Activated B cell treated with CpG ODN at 0.5 μM for 24 hours (primary cell): ENCODE measurements at regions not wholly inside any gene's neighbourhood (a gene's known extent, or its start where the extent isn't known, plus 50 kb on each side); places are given as distances from the start of the nearest gene placed in this dataset.

ENCODE experiments used
- ATAC-seq: fragments of 200-7000 bp; cut with Tn5 transposase; one replicate; pipeline ENCODE4 v1.10.0; 2021; ENCODE audit warnings: low read depth, mild to moderate bottlenecking, moderate library complexity
- CTCF ChIA-PET: fragments of 350-600 bp; sonication (Branson Sonifier 250); formaldehyde crosslinking; loops from one replicate; lab custom pipeline; 2021; ENCODE audit warnings: antibody characterized with exemption; lab: Charles Lee
- POLR2A ChIA-PET: fragments of 350-600 bp; sonication (Branson Sonifier 250); formaldehyde crosslinking; loops from one replicate; lab custom pipeline; 2021; ENCODE audit warnings: antibody characterized with exemption; lab: Charles Lee
- DNase-seq: peaks from one replicate; pipeline ENCODE4 v3.0.0; 2022
- H3K27ac Mint-ChIP-seq: one replicate; pipeline ENCODE4 v1.8.0; 2020; ENCODE audit warnings: mixed read lengths
- H3K27me3 Mint-ChIP-seq: one replicate; pipeline ENCODE4 v1.8.0; 2021; ENCODE audit warnings: mixed read lengths
- H3K36me3 Mint-ChIP-seq: one replicate; pipeline ENCODE4 v1.8.0; 2021; ENCODE audit warnings: low read depth, mixed read lengths
- H3K4me1 Mint-ChIP-seq: one replicate; pipeline ENCODE4 v1.8.0; 2021; ENCODE audit warnings: mixed read lengths
- H3K4me3 Mint-ChIP-seq: one replicate; pipeline ENCODE4 v1.8.0; 2020; ENCODE audit warnings: mild to moderate bottlenecking, mixed read lengths
- H3K9me3 Mint-ChIP-seq: one replicate; pipeline ENCODE4 v1.8.0; 2020; ENCODE audit warnings: mixed read lengths
- CTCF ChIP-seq: fragments of 200-600 bp; IDR thresholded peaks from one replicate; pipeline ENCODE4 v1.8.0; 2022; ENCODE audit warnings: antibody characterized with exemption, mild to moderate bottlenecking
- intact Hi-C: fragments of 100-400 bp; cut with micrococcal nuclease; formaldehyde crosslinking; loops from one replicate; pipeline ENCODE4 v1.15.1; 2024

- ChIA-PET POLR2A (no interaction called here), CTCF (no interaction called here)
- intact Hi-C loops, result no loop called here
- no peaks in the 10 kb centered on the region for H3K36me3 Mint-ChIP-seq
- DNase-seq, result no peak
- no peak for ATAC-seq
- H3K9me3 Mint-ChIP-seq, result peaks cover 7% of the 10 kb centered on the region
- H3K4me1 Mint-ChIP-seq, result no peaks in the 10 kb centered on the region
- H3K27me3 Mint-ChIP-seq, result no peaks in the 10 kb centered on the region
- no peak overlapping the region for H3K4me3 Mint-ChIP-seq
- no peak overlapping the region for H3K27ac Mint-ChIP-seq
- TF ChIP-seq CTCF, result no peak
Observed at GRCh38 chr2:156671706-156672361, 235.7 kb downstream of the GPD2 start.

- intact Hi-C loops, result no loop called here
- ATAC-seq (no peak), DNase-seq (no peak)
- no peak overlapping the region for H3K4me3 Mint-ChIP-seq
- TF ChIP-seq CTCF, result no peak
- H3K4me1 Mint-ChIP-seq, result no peaks in the 10 kb centered on the region
- no peak overlapping the region for H3K27ac Mint-ChIP-seq
- POLR2A ChIA-PET, result no interaction called here
- H3K9me3 Mint-ChIP-seq, result peaks cover 4% of the 10 kb centered on the region
- CTCF ChIA-PET, result no interaction called here
- H3K27me3 Mint-ChIP-seq, result no peaks in the 10 kb centered on the region
- H3K36me3 Mint-ChIP-seq, result no peaks in the 10 kb centered on the region
Observed at GRCh38 chr2:156672556-156673332, 236.6 kb downstream of the GPD2 start.

GRCh38 chr2:156673333-156673615, 237.1 kb downstream of the GPD2 start:
- no peak overlapping the region for H3K4me3 Mint-ChIP-seq
- no peak for TF ChIP-seq CTCF
- no peaks in the 10 kb centered on the region for H3K27me3 Mint-ChIP-seq
- H3K9me3 Mint-ChIP-seq, result peaks cover 4% of the 10 kb centered on the region
- DNase-seq, result no peak
- no peaks in the 10 kb centered on the region for H3K4me1 Mint-ChIP-seq
- no peak for ATAC-seq
- H3K27ac Mint-ChIP-seq, result no peak overlapping the region
- ChIA-PET POLR2A (no interaction called here), CTCF (no interaction called here)
- H3K36me3 Mint-ChIP-seq, result no peaks in the 10 kb centered on the region
- intact Hi-C loops, result no loop called here

GRCh38 chr2:156673981-156674380, 237.8 kb downstream of the GPD2 start:
- H3K9me3 Mint-ChIP-seq, result no peaks in the 10 kb centered on the region
- intact Hi-C loops, result no loop called here
- no peaks in the 10 kb centered on the region for H3K4me1 Mint-ChIP-seq
- ATAC-seq (no peak), DNase-seq (no peak)
- no peak overlapping the region for H3K27ac Mint-ChIP-seq
- no peak for TF ChIP-seq CTCF
- CTCF ChIA-PET, result no interaction called here
- POLR2A ChIA-PET, result no interaction called here
- H3K36me3 Mint-ChIP-seq, result no peaks in the 10 kb centered on the region
- no peak overlapping the region for H3K4me3 Mint-ChIP-seq
- no peaks in the 10 kb centered on the region for H3K27me3 Mint-ChIP-seq

- intact Hi-C loops, result no loop called here
- no peak for TF ChIP-seq CTCF
- H3K27me3 Mint-ChIP-seq, result peaks cover 1% of the 10 kb centered on the region
- no peaks in the 10 kb centered on the region for H3K4me1 Mint-ChIP-seq
- no peaks in the 10 kb centered on the region for H3K9me3 Mint-ChIP-seq
- no peak overlapping the region for H3K4me3 Mint-ChIP-seq
- DNase-seq (no peak), ATAC-seq (no peak)
- H3K36me3 Mint-ChIP-seq, result no peaks in the 10 kb centered on the region
- POLR2A ChIA-PET, result no interaction called here
- CTCF ChIA-PET, result no interaction called here
- H3K27ac Mint-ChIP-seq, result no peak overlapping the region
Observed at GRCh38 chr2:156675896-156676295, 239.7 kb downstream of the GPD2 start.
